HG03066 (cell line): ENCODE measurements at regions not wholly inside any gene's neighbourhood (a gene's known extent, or its start where the extent isn't known, plus 50 kb on each side); places are given as distances from the start of the nearest gene placed in this dataset.

Experiments
- ATAC-seq: cut with Tn5 transposase; IDR thresholded peaks from one replicate; pipeline ENCODE4 v1.9.1; 2021; ENCODE audit warnings: low read depth; ENCODE audit not compliant: unreplicated experiment

- ATAC-seq, result no peak
Measured at GRCh38 chr3:66592016-66592761, 91.4 kb upstream of the LRIG1 start.

GRCh38 chr3:66592927-66593625 is 92.3 kb upstream of the LRIG1 start:
- ATAC-seq, result no peak

DNA sequence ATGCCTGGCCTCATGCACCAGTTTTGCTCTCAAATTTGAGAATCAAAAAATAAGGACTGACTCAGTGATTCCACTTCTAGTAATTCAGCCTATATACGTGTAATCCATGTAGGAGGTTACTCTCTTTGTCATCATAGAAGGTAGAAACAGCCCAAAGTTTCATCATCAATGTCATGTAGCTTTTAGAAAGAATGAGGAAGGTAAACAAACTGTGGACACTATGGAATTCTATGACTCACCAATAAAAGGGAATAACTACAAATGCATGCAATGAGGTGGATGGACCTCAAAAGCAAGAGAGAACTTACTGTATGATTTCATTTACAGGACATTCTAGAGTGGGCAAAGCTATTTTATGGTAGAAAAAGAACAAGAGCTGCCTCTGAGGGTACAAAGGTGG is 93.2 kb upstream of the LRIG1 start:
- ATAC-seq, result no peak

GRCh38 chr3:66597308-66597863 is 96.6 kb upstream of the LRIG1 start:
- ATAC-seq, result no peak

DNA sequence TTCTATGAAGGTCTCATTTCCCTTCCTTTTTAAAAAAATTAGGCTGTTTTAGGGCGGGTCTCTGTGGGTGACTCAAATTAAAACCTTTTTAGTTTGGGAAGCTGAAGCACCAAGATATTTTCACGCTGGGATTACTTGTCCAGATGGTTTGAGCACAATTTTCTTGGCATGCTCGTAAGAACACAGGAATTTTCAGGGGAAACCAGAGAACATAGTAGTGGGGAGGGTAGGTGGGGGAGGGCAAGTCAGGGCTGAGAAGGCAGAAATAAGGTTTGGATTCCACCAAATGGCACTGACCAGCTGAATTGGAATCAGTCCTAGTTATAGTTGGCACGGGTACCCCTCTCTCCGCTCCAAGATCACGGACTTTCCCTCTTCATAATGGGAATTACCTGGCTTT is 97.3 kb upstream of the LRIG1 start:
- no peak for ATAC-seq

GRCh38 chr3:66602237-66602636 is 101.4 kb upstream of the LRIG1 start:
- ATAC-seq, result no peak

- no peak for ATAC-seq
Measured at GRCh38 chr3:66602691-66603090, 101.9 kb upstream of the LRIG1 start.

- ATAC-seq, result no peak
Measured at GRCh38 chr3:66603151-66603611, 102.4 kb upstream of the LRIG1 start.

GRCh38 chr3:66604481-66604880 is 103.7 kb upstream of the LRIG1 start:
- no peak for ATAC-seq

GRCh38 chr3:66606126-66606525 is 105.3 kb upstream of the LRIG1 start:
- no peak for ATAC-seq

DNA sequence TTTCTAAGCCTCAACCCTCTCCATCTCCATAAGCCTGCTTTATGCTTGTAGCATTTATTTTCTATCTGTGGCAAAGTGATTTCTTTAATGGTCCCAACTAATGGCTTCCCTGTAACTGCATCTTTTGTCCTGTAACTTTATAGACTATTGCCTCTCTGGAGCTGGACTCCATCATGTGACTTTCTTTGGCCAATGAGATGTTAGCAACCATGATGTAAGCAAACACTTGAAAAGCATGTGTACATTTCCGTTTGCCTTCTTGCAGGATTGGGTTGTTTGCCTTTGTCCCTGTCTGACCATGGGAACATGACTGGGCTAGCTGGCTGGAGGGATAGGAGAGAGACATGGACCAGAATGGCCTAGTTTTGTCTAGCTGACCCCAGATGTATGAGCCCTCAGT is 106.0 kb upstream of the LRIG1 start:
- ATAC-seq, result no peak

GRCh38 chr3:66609660-66610561 is 109.1 kb upstream of the LRIG1 start:
- ATAC-seq, result no peak

DNA sequence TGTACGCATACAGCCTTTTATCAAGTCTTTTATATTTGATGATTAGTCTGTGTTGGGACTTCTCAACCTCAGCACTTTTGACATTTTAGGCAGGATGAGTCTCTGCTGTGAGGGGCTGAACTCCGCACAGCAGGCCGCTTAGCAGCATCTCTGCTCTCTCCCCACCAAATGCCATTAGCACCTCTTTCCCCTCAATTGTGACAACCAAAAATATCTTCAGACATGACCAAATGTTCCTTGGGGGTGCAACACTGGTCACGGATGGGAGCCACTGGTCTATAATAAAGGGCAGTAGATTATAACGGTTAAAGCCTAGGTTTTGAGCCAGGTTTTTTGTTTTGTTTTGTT is 109.7 kb upstream of the LRIG1 start:
- no peak for ATAC-seq

- ATAC-seq, result no peak
Measured at GRCh38 chr3:66615643-66616301, 115.0 kb upstream of the LRIG1 start.

- no peak for ATAC-seq
Measured at GRCh38 chr3:66617351-66617750, 116.5 kb upstream of the LRIG1 start.

GRCh38 chr3:66618066-66618465 is 117.2 kb upstream of the LRIG1 start:
- no peak for ATAC-seq

DNA sequence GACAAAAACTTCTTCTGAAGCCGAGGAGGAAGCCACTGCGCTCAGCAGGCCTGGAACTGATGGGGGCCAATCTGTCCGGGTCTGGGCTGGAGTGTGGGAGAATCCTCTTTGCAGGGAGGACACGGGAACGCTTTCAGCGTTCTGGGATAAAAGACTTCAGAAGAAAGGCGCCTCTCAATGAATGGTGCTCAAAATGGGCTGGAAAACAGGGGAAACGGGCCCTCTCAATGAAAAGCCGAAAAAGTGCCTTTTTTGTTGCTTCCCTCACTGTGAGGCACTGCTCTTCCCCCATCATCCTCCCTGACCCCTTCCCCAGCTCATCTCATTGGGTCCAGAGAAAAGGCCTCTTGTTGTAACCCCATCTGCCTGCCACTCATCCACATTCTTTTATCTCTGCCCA is 119.5 kb upstream of the LRIG1 start:
- ATAC-seq, result no peak

DNA sequence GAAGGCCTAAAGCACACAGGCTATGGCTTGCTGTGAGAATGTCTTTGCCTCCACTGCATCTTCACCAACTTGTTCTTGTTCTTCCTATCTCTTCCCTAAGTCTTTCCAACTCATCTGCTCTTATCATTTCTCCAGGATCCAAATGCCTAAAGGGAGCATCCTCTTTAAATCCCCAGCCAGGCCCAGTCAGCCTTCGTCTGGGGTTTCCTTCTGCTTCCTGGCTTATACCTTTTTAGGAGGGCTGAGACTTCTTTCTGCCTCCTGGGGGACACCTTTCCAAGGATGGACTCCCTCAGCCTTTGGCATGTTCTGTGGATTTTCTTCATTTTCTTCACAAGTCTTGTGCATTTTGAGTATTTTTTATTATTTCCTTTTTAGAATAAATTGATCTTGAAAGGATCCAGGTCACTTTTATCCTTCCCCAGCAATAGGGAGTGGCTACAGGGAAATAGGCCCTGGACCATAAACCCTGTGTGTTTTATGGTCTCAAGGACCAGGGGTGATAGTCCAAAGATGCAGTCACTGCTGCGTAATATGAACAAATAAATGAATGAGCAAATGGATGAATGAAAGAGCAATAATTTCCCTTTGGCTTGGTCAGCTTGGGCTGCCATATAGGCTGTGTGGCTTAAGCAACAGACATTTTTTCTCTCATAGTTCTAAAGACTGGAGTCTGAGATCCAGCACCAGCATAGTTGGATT is 122.1 kb upstream of the LRIG1 start:
- no peak for ATAC-seq

DNA sequence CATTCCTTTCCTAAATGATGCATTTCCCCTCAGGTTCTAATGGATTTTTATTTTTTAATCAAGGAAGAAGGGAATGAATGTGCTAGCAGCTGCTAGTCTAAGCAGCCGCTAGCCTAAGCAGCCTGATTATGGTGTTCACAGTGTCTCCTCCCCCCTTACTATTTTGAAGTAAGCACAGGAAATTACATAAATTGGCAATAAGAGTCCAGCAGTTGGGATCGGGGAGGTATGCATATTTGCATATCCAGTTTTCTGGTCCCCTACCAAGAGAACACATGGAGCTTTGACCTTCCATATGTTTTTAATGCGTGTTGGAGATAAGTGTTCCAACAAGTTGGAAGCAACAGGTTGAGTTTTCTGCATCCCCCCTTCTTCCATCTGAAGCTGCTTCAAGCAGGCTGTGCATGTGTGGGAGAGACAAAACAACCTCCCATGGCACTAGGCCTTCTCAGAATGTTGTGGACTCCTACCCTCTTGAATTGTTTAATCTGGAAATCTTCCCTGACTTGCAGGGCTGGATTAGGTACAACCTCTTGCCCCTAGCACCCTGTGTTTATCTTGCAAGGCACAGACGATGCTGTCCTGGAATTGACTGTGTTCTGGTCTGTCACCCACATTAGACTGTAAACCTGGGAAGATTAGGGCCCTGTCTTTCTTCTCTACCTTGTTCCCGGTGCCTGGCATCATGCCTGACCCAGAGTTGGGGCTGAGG is 124.8 kb upstream of the LRIG1 start:
- ATAC-seq, result no peak
